HG02642 (cell line): ENCODE measurements at regions not wholly inside any gene's neighbourhood (a gene's known extent, or its start where the extent isn't known, plus 50 kb on each side); places are given as distances from the start of the nearest gene placed in this dataset.

Source experiments
- ATAC-seq: cut with Tn5 transposase; IDR thresholded peaks from one replicate; pipeline ENCODE4 v1.9.1; 2021; ENCODE audit warnings: mild to moderate bottlenecking; ENCODE audit not compliant: unreplicated experiment, poor library complexity

DNA sequence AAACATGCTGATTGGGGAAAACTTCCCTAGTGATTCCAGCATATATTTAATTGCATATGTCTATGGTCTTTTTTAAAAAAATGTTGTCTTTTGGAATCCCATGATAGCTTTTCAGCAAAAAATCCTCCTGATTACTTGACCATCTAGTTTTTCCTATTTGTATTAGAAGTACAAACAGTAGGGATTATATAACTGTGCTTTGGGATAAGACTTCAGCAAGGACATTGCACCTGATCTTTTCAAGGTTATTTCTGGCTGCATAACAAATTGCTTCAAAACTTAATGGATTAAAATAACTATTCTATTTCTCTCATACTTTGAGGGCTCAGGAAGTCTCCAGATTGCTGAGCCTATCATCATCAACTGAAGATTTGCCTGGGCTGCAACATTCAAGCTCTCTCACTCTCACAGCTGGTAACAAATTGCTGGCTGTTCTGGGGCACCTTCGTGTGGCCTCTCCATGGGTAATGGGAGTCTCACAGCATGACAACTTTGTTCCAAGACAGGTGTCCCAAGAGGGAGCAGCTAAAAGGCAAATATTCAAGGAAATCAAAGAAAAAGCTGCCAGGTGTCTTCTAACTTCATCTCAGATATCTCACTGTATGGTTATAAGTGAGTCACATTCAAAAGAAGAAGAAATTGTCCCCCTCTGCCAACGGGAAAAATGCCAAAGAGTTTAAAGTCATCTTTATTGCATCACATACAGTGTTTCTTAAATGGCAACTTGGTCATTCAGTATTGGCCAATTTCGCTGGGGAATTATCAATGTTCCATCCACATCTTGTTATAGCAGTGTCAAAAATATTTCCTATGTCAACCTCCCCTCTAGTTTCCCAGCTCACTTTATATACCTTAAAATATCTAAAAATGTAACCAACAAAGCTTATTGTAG, 644.5 kb upstream of the GRM7 start:
- ATAC-seq: no peak

DNA sequence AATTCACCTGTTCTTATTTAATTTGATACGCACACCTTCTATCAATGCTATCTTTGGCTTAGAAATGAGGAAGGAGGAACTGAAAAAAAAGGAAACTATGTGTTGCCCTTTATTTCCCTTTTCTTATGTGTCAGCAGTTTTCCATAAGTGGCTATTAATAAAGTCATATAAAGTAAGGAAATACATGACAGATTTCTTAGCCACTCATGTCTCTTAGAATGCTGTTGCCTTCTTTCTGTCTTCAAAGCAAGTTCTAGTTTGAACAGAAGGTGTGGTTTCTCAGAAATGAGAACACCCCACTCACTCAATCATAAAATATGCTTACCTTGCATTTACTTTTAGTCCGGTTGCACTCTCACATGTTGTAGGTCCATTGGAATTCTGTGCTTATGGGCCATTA, 640.5 kb upstream of the GRM7 start:
- ATAC-seq: no peak

DNA sequence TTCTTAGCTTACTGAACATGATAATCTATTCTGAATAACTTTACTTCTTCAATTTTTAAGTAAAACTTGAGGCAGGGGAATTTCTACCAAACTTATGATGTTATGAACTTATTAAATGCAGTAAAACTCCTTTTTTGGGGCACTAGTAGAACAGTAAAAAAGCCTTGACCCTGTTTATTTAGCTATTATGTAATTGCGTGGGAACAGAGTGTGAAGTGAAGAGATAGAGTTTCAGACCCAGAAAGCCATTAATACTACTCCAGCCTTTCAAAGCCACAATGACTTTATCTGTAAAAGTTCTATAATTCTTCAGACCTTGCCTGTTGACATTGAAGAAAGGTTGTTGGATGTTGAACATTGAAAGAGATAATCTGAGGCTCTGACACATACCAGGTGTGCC, 638.8 kb upstream of the GRM7 start:
- ATAC-seq: no peak

DNA sequence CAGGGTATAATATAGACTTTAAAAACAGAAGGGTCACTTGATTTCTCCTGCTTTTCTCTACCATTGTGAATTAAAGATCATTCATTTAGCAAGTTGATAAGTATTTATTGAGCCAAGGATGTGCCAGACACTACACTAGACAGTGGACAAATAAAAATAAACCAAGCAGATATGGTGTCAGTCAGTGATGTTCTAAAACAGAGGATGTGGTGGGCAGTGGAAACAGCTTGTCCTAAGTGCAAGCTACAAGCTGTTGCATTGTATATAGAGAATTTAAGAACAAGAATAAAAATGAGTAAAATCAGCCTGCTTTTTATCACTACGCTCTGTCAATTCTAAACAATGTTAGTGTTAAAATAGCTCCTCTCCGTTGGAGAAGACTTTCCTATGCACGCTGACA, 637.3 kb upstream of the GRM7 start:
- ATAC-seq: no peak

DNA sequence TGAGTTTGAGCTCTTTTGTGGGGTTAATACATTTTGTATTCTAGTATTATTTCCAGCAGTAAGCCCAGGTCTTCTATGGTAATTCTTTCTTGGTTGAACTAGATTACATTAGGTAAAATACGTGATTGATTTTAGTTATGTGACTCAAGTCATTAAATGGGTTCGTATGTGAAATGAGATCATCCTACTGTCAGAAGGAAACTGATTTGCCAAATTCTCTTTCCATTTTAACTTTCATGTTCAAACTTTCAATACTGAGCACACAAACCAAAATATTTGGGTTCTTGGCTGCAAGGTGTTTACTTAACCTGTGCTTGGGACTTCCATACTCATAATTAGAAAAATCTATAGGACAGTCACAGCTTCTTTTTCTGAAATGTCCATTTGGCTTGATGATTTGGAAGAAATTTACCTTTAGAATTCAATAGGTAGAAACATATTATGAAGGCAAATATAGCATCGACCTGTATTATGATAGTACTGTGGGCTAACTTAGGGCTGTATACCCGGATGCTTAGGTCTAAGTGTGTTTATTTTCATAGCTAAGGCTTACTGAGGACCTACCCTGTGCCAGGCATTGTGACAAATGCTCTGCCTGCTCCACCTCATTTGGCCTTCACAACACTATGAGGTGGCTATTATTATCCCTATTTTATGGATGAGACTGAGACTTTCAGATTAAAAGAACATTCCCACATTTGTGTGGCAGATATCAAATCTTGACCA, 631.8 kb upstream of the GRM7 start:
- ATAC-seq: no peak

DNA sequence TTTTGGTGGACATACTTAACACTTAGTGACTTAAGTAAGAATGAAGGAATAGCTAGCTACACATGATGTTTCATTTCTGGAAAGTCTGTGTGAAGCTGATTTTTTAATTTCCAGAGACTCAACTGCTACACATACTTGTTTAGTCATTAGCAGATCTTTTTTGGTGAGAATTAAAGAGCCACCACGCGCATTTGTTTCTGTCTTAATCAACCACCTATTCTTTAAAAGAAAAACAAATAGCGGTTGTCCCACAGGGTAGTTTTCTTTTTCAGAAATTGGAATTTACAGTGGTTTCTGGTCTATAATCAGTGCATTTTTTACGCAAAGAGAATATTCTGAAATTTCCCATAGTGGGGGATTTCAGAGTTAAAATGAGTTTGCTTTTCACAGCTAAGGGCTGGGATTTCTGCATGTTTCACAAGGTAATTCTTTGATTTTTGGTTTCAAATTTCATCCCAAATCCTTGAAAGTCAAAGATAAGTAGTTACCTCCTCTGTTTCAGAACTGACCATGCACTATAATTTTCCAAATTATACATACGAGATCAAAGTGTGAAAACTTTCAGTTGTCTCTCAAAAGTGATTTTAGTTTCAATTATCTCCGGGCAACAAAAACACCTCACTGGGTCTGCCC, 631.0 kb upstream of the GRM7 start:
- ATAC-seq: no peak

DNA sequence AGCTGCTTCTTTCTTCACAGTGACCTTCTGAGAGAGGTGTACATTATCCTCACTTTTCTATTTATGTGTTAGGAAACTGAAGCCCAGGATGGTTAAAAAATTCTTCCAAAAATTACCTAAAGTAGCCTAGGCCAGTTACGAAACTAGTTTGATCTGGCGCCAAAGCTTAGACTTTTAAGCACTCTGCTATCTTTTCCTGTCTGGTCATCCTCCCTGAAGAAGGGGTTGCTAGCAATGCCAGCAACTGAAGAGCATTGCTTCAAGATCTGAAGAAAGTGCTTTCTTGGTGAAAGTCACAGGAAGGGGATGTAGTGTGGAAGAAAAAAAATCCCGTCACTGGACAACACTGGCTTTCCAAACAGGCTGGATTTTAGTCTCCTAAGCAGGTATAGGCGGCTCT, 618.8 kb upstream of the GRM7 start:
- ATAC-seq: no peak

DNA sequence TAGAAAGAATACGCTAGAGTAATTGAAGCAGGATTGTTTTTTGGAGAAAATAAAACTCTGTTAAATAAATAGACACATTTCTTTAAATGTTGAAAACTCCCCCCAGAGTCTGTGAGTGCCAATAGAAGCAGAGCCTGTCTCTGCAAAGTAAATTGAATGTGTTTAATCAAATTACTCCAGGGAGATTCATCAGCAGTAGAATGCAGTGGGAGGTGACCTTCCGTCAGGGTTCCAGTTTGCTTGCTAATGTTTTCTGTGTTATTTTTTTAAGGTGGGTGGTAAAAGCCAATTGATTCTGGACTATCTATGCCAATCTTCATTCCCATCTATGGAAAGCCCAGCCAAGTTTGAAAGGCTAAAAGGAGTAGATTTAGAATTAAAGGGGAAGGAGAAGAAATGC, 612.4 kb upstream of the GRM7 start:
- ATAC-seq: no peak

DNA sequence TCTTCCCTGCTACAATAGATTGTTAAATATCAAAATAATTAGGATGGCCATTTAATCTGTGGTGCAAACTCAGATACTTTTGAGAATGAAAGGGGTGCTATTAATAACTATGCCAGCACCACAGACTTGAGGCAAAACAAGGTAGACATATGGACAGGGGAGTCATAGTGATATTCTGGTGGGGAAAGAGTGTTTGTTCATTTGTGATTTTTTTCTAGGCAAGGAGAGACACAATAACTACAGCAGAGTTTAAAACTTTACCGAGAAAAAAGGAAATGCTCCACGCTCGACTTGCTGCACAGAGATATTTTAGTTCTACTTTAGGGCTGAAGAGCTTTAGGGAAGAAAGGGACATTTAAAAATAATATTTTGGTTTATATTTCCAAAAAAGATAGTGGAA, 611.2 kb upstream of the GRM7 start:
- no peak for ATAC-seq

DNA sequence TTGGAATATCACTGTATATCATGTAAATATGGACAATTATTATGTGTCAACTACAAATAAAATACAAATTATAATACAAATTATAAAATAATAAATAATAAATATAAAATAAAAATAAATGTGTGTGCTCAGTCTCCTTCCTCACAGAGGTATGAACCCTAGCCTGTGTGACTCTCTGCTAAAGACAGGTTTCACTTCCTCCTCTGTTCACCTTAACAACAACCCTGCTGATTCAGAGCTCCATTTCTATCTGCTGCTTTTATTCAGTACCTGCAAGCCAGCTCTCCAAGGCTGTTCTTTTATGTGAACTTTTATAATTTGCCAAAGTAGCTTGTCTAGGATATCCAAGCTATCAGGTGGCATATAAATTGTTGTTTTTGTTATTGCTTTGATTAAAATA, 610.7 kb upstream of the GRM7 start:
- ATAC-seq: peak; percentile 81

DNA sequence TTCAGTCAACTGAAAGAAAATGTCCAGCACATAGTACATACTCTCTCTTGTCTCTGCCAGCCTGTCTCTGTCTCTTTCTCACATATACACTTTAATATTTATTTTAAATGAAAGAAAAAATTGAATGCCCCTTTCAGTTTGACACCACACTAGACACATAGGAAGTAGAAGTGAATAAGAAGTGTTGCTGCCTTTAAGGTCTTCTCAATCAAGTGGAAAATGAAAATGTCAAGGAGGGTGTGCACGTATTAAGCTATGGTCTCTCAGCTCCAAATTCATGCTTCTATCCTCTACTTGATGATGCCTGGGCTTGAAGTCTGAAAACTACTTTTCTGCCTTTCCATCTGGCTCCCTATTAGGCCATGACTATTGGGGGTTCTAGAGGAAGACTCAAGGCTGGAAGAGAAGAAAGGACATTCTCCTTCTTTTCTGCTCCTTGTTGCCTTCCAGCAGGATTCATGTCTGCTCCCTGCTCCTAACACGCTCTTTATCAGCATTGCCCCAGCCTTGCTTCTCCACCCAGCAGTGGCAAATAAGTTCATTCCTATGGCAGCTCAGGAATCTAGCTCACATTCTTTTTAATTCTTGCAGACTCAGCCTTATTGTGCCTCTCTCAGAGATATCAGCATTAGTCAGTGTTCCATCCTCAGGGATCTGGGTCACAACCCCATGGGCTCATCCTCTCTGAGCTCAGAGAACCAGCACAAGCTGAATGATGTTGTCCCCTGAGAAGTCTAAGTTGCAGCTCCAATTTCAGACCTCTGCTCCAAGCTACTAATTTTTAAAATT, 609.1 kb upstream of the GRM7 start:
- no peak for ATAC-seq

DNA sequence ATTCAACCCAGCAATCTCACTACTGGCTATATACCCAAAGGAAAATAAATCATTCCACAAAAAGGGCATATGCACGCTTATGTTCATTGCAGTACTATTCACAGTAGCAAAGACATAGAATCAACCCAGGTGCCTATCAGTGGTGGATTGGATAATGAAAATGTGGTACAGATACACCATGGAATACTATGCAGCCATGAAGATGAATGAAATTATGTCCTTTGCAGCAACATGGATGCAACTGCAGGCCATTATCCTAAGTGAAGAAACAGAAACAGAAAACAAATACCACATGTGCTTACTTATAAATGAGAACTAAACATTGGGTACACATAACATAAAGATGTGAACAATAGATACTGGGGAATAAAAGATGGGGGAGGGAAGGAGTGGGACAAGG, 606.4 kb upstream of the GRM7 start:
- ATAC-seq: no peak

DNA sequence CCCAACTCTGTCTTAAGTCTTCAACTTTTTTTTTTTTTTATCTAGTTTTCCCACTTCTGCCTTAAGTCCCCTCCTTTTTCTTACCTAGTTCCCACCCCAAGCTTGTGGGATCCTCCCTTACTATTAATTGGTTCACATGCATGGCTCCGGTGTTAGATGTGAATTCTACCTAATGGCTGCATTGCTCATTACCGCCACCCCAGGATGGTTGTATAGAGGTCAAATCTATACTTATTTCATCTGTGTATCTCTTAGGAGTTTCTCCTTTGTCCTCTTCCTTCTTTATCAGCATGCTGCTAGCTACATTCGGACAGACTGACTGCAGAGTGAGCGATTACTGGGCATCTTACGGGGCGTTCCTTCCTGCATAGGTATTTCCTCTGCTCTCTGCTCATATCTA, 605.7 kb upstream of the GRM7 start:
- no peak for ATAC-seq

DNA sequence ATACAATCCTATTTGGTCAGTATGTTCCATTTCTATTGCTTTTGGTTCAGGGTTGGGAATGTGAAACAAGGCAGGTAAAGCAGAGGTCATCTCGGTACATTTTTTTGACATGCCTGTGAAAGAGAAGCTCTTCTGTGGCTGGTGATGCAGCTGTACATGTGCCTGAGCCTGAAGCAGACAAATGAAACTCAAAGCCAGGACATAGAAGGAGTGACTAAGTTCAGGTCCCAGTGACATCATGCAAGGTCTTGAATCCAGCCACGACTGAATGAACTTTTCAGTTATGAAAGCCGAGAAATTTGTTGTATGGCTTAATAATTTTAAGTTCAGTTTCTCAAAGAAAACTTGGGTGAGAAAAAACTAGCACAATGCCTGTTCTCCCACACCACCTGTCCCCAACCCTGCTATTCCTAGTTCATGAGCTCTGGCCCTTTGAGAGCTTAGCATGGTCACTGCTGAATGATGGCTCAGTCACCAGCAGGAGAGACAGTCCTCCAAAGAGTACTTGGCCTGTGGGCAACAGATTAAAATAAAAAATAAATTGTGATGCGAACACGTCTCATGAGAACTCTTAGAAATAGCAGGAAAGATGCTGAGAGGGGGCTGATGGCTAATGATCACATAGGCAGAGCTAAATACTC, 600.2 kb upstream of the GRM7 start:
- ATAC-seq: no peak

DNA sequence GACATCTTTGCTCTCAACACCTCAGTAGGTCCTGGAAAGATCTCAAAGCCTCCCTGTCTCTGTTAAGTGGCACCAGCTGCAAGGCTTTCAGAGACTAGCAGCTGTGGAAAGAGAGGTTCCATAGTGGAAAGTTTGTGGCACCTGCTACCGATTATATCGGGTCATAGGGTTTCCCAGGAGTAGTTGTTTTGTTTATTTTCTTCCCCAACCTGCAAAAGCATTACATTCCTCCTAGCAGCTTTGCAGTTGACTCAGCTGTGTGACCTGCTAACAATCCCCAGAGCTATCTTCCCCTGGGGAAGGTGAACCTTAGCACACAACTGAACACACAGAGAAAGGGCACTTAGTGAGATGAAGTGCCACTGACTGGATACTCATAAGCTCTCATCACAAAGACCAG, 598.9 kb upstream of the GRM7 start:
- no peak for ATAC-seq

DNA sequence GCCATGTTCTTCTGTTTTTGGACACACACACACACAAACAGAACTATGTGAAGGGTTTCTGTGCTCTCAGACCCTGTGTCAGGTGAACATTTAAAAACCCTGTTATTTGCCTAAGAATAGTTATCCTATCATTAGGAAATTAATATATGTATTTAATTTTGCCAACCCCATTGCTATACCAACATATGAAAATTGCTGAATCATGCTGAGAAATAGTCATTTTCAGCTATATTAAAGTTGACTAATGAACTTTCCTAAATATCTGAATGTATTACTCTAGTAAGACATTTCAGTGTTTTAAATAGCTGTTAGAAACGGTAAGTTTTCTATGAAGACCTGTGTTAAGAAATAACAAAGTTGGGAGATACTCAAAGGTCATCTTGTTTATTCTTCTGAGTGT, 596.9 kb upstream of the GRM7 start:
- ATAC-seq: no peak

DNA sequence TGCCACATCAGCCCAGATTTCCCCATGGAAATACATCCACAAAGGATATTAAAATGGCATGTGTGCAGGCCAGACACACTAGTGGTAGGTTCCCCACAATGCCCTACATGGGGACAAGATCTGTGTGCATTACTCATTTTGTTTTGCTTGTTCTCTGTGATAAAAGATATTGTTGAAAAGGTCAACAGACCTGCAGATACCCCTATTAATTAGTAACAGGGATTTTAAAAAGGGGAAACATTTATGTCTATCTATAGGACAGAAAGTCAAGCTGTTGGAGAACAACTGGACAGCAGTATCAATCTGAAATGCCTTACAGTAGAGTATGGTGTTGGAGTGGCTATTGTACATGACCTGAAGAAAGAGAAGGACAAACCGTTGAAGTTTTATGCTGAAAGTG, 596.0 kb upstream of the GRM7 start:
- no peak for ATAC-seq

DNA sequence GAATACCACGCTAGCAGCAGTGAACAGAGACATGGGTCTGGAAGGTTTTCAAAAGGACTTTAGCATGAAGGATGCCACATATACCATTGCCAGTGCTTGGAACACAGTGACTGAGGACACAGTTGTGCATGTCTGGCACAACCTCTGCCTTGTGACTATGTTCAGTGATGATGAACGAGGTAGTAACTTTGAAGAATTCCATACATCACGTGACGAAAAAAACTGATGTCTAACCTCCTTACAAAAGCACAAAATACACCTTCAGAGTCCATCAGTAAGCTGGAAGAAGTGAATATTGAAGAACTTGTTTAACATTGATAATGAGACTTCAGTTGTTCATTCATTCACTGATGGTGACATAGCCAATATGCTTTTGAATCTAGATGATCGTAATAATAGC, 594.8 kb upstream of the GRM7 start:
- no peak for ATAC-seq

DNA sequence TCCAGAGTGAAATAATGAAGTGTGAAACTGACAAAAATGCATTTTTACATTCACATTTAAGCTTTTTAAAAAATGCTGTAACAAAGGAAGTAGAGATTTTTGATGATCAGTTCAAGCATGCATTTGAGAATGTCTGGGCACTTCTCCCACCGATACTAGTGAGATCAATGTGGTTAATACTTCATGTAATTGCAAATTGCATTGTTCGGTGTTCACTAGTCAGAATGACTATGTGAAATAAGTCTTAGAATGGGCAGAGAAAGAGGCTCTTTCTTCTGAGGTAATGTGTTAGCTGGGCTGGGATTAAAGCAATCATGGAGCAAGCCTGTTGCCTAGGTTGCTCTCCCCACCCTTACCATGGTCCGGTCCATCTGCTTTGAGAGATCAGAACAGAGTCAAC, 587.0 kb upstream of the GRM7 start:
- no peak for ATAC-seq

DNA sequence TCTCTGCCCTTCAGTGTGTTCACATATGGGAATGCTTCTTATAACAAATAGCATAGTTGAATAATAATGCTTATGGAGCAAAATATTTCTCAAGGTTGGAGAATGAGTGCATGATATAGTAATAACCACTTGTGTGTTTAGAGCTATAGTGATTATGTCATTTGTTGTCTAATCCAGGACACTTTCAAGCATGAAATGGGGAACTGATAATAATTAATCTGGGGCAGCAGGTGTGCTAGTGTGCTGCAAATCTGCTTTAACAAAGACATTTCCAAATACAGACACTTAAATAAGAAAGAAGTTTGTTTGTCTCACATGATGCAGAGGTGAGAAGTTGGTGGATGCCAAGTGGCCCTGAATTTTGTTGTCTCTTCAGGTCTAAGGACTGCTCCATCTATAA, 579.3 kb upstream of the GRM7 start:
- ATAC-seq: no peak
